Anterior cingulate cortex (tissue), 58 donors: ENCODE measurements at regions not wholly inside any gene's neighbourhood (a gene's known extent, or its start where the extent isn't known, plus 50 kb on each side); places are given as distances from the start of the nearest gene placed in this dataset.

Source experiments
- DNase-seq, 58 donors: peaks; one replicate each; lab custom pipeline; 2025; lab: John Stamatoyannopoulos, UW

- no peak for DNase-seq
Observed at GRCh38 chr15:97194750-97195149, 765.8 kb upstream of the ARRDC4 start.

DNA sequence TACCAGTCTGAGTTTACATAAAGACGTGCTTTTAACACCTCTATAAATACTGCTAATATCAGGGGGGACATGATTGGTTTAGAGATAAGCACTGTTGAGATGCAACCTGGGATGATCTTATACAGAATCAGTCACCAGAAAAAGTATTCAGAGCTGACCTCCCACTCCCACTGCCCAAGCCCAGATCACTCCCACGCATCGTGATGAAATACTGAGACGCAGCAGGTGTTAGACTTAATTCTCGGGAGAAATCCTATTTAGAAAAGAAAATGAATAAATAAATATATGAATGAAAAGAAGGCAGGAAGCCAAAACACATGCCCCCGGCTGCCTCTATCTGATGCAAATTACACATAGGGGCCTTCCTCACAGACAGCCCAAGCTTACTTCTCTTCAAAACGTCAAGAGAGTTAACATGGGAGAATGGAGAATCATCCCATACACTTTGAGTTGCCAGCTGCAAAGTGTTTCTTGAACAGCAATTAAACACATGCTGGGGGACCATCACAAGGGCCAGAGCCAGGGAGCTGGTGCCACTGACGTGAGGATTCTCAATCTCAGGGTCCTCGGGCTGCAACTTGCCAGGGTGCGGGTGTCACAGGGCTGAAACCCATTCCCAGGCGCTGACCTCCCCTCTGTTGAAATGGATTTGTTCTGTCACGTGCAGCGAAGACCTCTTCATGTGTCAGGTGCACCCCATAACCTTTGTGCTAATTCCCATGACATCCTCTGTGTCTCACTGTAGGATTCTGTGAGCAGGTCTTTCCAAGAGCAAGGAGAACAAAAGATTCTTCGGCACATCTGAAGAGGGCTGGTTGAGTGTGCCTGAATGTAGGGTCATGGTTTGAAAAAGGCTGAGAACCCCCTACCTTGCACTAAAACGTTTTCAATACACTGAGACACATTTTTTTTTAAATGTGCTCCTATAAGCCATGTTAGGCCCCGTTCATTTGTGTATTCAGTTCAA lies 764.2 kb upstream of the ARRDC4 start:
- DNase-seq: no peak

GRCh38 chr15:97199393-97200051 lies 761.0 kb upstream of the ARRDC4 start:
- DNase-seq: no peak

GRCh38 chr15:97200161-97200560 lies 760.3 kb upstream of the ARRDC4 start:
- DNase-seq: no peak

- no peak for DNase-seq
Observed at GRCh38 chr15:97210277-97210676, 750.2 kb upstream of the ARRDC4 start.

DNA sequence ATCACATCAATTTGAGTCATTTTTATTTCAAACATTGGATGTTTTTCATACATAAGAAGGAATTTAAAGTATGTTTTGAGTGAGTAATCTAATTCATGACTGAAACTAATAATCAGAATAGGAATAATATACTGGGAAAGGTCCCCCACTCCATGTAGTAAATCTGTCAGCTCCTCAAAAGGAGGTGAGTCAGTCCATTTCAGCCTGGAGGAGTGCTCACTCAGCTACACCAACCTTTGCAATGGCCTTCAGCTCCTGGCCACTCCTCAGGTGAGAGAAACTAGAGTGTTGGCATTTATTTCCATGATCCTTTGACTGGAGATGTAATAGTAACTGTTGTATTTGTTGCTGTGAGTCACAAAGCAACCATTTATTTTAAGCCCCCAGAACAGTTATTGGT lies 744.9 kb upstream of the ARRDC4 start:
- DNase-seq: no peak

- DNase-seq: no peak
Observed at GRCh38 chr15:97224191-97224641, 736.3 kb upstream of the ARRDC4 start.

- peak in 13 of 58 donors; percentile 0 to 25 (median 9) for DNase-seq
Observed at GRCh38 chr15:97234851-97235610, 725.5 kb upstream of the ARRDC4 start.

GRCh38 chr15:97235611-97235985 lies 724.9 kb upstream of the ARRDC4 start:
- DNase-seq: no peak

GRCh38 chr15:97236140-97236539 lies 724.4 kb upstream of the ARRDC4 start:
- no peak for DNase-seq

- DNase-seq: no peak
Observed at GRCh38 chr15:97237160-97237559, 723.3 kb upstream of the ARRDC4 start.

DNA sequence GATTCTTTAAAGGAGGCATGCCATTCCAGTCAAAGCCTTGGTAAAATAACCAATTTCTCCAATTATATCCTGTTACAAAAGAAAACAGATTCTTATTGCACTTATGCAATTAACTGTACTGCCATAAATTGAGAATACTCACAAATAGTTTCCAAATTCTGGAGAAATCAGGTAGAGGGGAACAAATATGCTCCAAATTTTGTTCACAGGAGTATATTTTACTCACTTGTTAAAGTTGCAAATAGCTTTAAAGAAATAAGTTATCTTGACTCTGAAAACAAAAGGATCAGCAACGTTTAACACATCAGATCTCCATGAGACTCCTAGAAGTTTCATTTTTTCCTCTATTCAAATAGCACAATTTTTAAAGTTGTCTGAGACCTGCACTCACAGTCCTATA lies 712.1 kb upstream of the ARRDC4 start:
- DNase-seq: no peak

GRCh38 chr15:97259943-97260342 lies 700.6 kb upstream of the ARRDC4 start:
- peak in 1 of 58 donors; percentile 24 for DNase-seq

- DNase-seq: no peak
Observed at GRCh38 chr15:97301166-97301565, 659.3 kb upstream of the ARRDC4 start.

GRCh38 chr15:97316362-97316761 lies 644.1 kb upstream of the ARRDC4 start:
- DNase-seq: no peak

- no peak for DNase-seq
Observed at GRCh38 chr15:97317163-97317562, 643.3 kb upstream of the ARRDC4 start.

GRCh38 chr15:97319291-97319690 lies 641.2 kb upstream of the ARRDC4 start:
- DNase-seq: no peak

DNA sequence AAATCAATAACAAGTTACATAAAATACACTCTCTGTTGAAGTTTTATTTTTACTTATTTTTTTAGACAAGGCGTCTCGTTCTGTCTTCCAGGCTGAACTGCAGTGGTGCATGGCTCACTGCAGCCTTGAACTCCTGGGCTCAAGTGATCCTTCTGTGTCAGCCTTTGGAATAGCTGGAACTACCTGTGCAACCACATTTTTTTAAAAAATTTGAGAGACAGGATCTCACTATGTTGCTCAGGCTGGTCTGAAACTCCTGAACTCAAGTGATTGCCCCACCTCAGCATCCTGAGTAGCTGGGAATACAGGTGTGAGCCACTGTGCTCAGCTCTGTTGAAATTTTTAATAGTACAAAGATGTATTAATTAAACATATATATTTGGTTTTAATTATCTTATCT lies 614.3 kb upstream of the ARRDC4 start:
- DNase-seq: no peak

GRCh38 chr15:97350813-97351212 lies 609.7 kb upstream of the ARRDC4 start:
- no peak for DNase-seq

- no peak for DNase-seq
Observed at GRCh38 chr15:97383516-97383915, 577.0 kb upstream of the ARRDC4 start.

GRCh38 chr15:97386940-97387339 lies 573.6 kb upstream of the ARRDC4 start:
- no peak for DNase-seq
